ENCODE measurements at regions not wholly inside any gene's neighbourhood (a gene's known extent, or its start where the extent isn't known, plus 50 kb on each side); places are given as distances from the start of the nearest gene placed in this dataset.
A peak's percentile ranks its signal among the peaks of the same experiment; 100 is the strongest.

DNA sequence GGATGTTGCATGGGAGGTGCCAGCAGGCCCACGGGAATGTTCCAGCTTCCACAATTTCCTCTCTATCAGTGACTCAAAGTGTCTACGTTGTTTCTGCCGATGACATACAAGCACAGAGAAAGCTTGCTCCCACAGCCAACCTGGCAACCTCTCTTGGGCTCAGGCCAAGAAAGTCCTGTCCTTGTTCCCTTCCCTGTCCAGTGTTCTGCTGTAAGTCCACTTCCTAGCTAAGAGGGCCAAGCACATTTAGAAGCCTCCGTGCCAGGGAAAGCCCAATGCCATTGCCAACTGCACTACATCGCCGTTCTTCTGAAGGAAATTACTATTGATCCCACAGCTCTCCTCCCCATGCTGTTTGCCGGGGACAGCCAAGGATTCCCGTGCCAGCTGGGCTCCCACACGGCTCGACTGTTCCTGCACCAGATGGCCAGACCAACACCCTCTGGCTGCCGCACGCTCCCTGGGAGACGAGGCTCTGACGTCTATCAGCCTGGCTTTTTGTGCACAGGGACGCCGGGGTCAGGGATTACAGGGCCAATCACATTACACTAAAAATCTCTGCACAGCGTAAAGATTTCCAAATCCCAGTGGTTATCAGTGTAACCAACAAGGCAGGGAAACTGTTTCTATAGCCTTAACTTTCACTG lies 284.0 kb downstream of the BCOR start:
- H3K27me3 ChIP-seq = no peaks in the 10 kb centered on the region
- H3K4me1 ChIP-seq = no peaks in the 10 kb centered on the region
- intact Hi-C loops (cut with DNase I; ENCODE audit: low total_unique reads) = no loop called here
- TF ChIP-seq POLR2A (IDR thresholded peaks at IDR 0.05) (no peak), CTCF (IDR thresholded peaks at IDR 0.05) (no peak)
- DNase-seq = peak; percentile 66 to 71
- no peaks in the 10 kb centered on the region for H3K9me3 ChIP-seq
- no peaks in the 10 kb centered on the region for H3K36me3 ChIP-seq
- H3K27ac ChIP-seq = no peak overlapping the region
- H3K4me3 ChIP-seq = no peak overlapping the region

DNA sequence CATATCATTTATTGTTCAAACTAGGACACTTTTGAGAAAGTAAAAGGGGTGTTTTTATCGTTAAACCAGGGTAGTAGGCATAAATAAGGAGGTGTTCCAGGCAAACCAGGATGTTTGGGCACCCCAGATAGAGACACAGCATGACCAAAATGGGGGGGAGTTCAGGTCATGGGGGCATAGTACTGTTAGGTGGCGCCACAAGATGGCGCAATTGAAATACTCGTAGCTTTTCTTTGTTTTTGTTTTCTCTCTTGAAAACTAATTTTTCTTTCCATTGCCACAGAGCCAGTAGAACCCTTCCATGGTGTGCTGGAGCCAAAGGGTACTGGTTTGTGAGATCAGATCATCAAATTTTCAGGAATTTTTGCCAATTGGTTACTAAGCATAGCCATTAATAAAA lies 283.4 kb downstream of the BCOR start:
- no peak overlapping the region for H3K4me3 ChIP-seq
- intact Hi-C loops (cut with DNase I; ENCODE audit: low total_unique reads) = no loop called here
- no peaks in the 10 kb centered on the region for H3K9me3 ChIP-seq
- TF ChIP-seq POLR2A (IDR thresholded peaks at IDR 0.05) = no peak
- peak in 2 of 4 experiments; percentile 13 to 31 for TF ChIP-seq CTCF (IDR thresholded peaks at IDR 0.05)
- no peak overlapping the region for H3K27ac ChIP-seq
- no peaks in the 10 kb centered on the region for H3K4me1 ChIP-seq
- no peak for DNase-seq
- H3K27me3 ChIP-seq = no peaks in the 10 kb centered on the region
- H3K36me3 ChIP-seq = no peaks in the 10 kb centered on the region

- Histone ChIP-seq H3K4me3 (no peak overlapping the region), H3K9me3 (no peaks in the 10 kb centered on the region), H3K27ac (no peak overlapping the region), H3K27me3 (no peaks in the 10 kb centered on the region), H3K4me1 (no peaks in the 10 kb centered on the region), H3K36me3 (no peaks in the 10 kb centered on the region)
- DNase-seq = no peak
- intact Hi-C loops (cut with DNase I; ENCODE audit: low total_unique reads) = no loop called here
- no peak for TF ChIP-seq CTCF (IDR thresholded peaks at IDR 0.05)
- no peak for TF ChIP-seq POLR2A (IDR thresholded peaks at IDR 0.05)
Measured at GRCh38 chrX:39815631-39816030, 282.1 kb downstream of the BCOR start.

DNA sequence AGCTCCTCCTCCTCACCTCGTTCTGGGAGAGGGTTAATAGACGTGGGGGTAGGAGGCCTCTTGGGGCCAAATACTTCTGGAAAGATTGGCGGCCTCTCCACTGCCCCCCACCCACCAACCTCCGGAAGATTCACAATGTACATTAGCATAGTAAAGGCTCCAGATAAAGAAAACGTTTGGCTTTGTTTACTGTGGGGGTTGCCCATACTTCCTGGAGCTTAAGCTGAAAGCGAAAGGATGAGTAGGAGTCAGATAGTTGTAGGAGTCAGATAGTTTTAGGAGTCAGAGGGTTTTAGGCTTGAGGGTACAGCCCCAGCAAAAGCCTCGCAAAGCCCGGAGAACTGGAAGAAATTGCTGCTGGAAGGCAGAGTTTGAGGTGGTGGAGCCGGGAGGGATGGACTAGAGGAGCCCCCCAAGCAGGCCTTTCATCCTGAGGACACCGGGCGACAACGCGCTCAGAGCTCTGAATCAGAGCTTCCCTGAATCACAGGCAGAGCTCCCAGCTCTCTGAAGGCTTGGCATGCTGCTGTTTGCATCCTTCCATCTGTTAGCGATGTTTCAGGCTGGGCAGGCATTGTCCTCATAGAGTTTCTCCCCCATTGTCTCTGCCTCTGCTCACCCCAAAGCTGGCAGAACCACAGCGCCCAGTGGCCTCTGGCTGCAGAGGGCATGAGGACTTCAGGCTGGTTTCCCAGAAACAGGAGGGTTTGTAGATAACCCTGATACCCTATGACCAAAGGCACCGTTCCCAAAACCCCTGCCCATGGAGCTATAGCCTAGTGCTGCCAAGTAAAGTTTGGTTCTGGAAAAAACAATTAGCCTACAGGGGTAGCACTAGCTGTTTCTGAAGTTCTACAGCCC lies 280.7 kb downstream of the BCOR start:
- H3K9me3 ChIP-seq = no peaks in the 10 kb centered on the region
- intact Hi-C loops (cut with DNase I; ENCODE audit: low total_unique reads) = no loop called here
- no peak overlapping the region for H3K4me3 ChIP-seq
- no peak for DNase-seq
- TF ChIP-seq POLR2A (IDR thresholded peaks at IDR 0.05) (no peak), CTCF (IDR thresholded peaks at IDR 0.05) (no peak)
- H3K36me3 ChIP-seq = no peaks in the 10 kb centered on the region
- no peaks in the 10 kb centered on the region for H3K27me3 ChIP-seq
- peak overlapping the region; percentile 56 to 75 for H3K27ac ChIP-seq
- no peaks in the 10 kb centered on the region for H3K4me1 ChIP-seq

- DNase-seq = no peak
- no peaks in the 10 kb centered on the region for H3K27me3 ChIP-seq
- no peaks in the 10 kb centered on the region for H3K4me1 ChIP-seq
- H3K36me3 ChIP-seq = no peaks in the 10 kb centered on the region
- H3K27ac ChIP-seq = peak overlapping the region in 1 of 2 donors; percentile 75
- no peak overlapping the region for H3K4me3 ChIP-seq
- intact Hi-C loops (cut with DNase I; ENCODE audit: low total_unique reads) = no loop called here
- no peaks in the 10 kb centered on the region for H3K9me3 ChIP-seq
- no peak for TF ChIP-seq POLR2A (IDR thresholded peaks at IDR 0.05)
- no peak for TF ChIP-seq CTCF (IDR thresholded peaks at IDR 0.05)
Measured at GRCh38 chrX:39817754-39818470, 279.8 kb downstream of the BCOR start.

All from uterus (tissue), 3 donors.